Endodermal cell (in vitro differentiated cells): ENCODE measurements at regions not wholly inside any gene's neighbourhood (a gene's known extent, or its start where the extent isn't known, plus 50 kb on each side); places are given as distances from the start of the nearest gene placed in this dataset.
A peak's percentile ranks its signal among the peaks of the same experiment; 100 is the strongest.

Source experiments
- DNase-seq: peaks from one replicate; pipeline ENCODE4 v3.0.0-alpha.2; 2017
- H3K27ac ChIP-seq: 2 replicates; pipeline ENCODE4 v1.5.1; 2013; ENCODE audit warnings: mild to moderate bottlenecking, low read depth, low read length, moderate library complexity
- H3K27me3 ChIP-seq: 2 replicates; pipeline ENCODE4 v1.6.1; 2013; ENCODE audit warnings: mild to moderate bottlenecking, low read length, moderate library complexity; ENCODE audit not compliant: insufficient read depth, control insufficient read depth, poor library complexity, severe bottlenecking
- H3K36me3 ChIP-seq: 2 replicates; pipeline ENCODE4 v1.7.0; 2013; ENCODE audit warnings: mild to moderate bottlenecking, low read length, moderate library complexity; ENCODE audit not compliant: control insufficient read depth, insufficient read depth
- H3K4me1 ChIP-seq: one replicate; pipeline ENCODE4 v1.7.0; 2013; ENCODE audit warnings: low read length; ENCODE audit not compliant: control insufficient read depth, insufficient read depth
- H3K4me3 ChIP-seq: 2 replicates; pipeline ENCODE4 v1.5.1; 2013; ENCODE audit warnings: mild to moderate bottlenecking, low read length, moderate library complexity
- H3K9ac ChIP-seq: 2 replicates; pipeline ENCODE4 v1.6.1; 2013; ENCODE audit warnings: mild to moderate bottlenecking, low read length, moderate library complexity; ENCODE audit not compliant: poor library complexity, severe bottlenecking; ENCODE audit errors: extremely low read depth
- H3K9me3 ChIP-seq: 2 replicates; pipeline ENCODE4 v1.6.1; 2013; ENCODE audit warnings: mild to moderate bottlenecking, low read length, moderate library complexity; ENCODE audit not compliant: control insufficient read depth
- H3K27ac Mint-ChIP-seq: 2 replicates; pipeline ENCODE4 v1.8.0; 2020; ENCODE audit warnings: mixed read lengths
- H3K27me3 Mint-ChIP-seq: 2 replicates; pipeline ENCODE4 v1.8.0; 2021; ENCODE audit warnings: mild to moderate bottlenecking, mixed read lengths; ENCODE audit not compliant: insufficient read depth
- H3K36me3 Mint-ChIP-seq: 2 replicates; pipeline ENCODE4 v1.8.0; 2020; ENCODE audit warnings: low read depth, mixed read lengths
- H3K4me1 Mint-ChIP-seq: 2 replicates; pipeline ENCODE4 v1.8.0; 2020; ENCODE audit warnings: mixed read lengths
- H3K4me3 Mint-ChIP-seq: 2 replicates; pipeline ENCODE4 v1.8.0; 2020; ENCODE audit warnings: mild to moderate bottlenecking, moderate library complexity, mixed read lengths
- H3K9me3 Mint-ChIP-seq: 2 replicates; pipeline ENCODE4 v1.8.0; 2020; ENCODE audit warnings: mild to moderate bottlenecking, mixed read lengths
- CTCF ChIP-seq: fragments of 200-600 bp; sonication (generic); conservative IDR thresholded peaks from 2 replicates; pipeline ENCODE4 v1.5.0; 2021; ENCODE audit warnings: antibody characterized with exemption, mild to moderate bottlenecking
- WGBS, 2 experiments: methylation state at CpG; one replicate each; pipeline versions ENCODE4 v1.1.5 to v1.1.7; 2013; ENCODE audit warnings: missing lambda C conversion rate in 2 of 2, mixed read lengths in 1 of 2; ENCODE audit not compliant: insufficient coverage in 1 of 2, insufficient read length in 1 of 2; 5-methylcytosine and 5-hydroxymethylcytosine counted together

GRCh38 chr11:130731401-130731800, 184.9 kb downstream of the SNX19 start:
- Mint-ChIP-seq H3K9me3 (peaks cover 34% of the 10 kb centered on the region), H3K27me3 (peaks cover 13% of the 10 kb centered on the region), H3K27ac (no peak overlapping the region), H3K36me3 (no peaks in the 10 kb centered on the region), H3K4me3 (no peak overlapping the region), H3K4me1 (no peaks in the 10 kb centered on the region)
- Histone ChIP-seq H3K4me1 (no peaks in the 10 kb centered on the region), H3K4me3 (no peak overlapping the region), H3K9ac (no peak overlapping the region), H3K27me3 (no peaks in the 10 kb centered on the region), H3K27ac (no peak overlapping the region), H3K36me3 (no peaks in the 10 kb centered on the region), H3K9me3 (peaks cover 8% of the 10 kb centered on the region)
- no peak for DNase-seq
- no peak for TF ChIP-seq CTCF
- WGBS, 2 experiments = 84 to 86% methylated on average over 5 of the region's 5 CpGs

GRCh38 chr11:130732476-130732875, 183.8 kb downstream of the SNX19 start:
- Histone ChIP-seq H3K27ac (no peak overlapping the region), H3K4me1 (no peaks in the 10 kb centered on the region), H3K36me3 (no peaks in the 10 kb centered on the region), H3K27me3 (no peaks in the 10 kb centered on the region), H3K9me3 (peaks cover 8% of the 10 kb centered on the region), H3K9ac (no peak overlapping the region), H3K4me3 (no peak overlapping the region)
- H3K4me3 Mint-ChIP-seq = no peak overlapping the region
- H3K9me3 Mint-ChIP-seq = peaks cover 34% of the 10 kb centered on the region
- no peak for TF ChIP-seq CTCF
- H3K27me3 Mint-ChIP-seq = peaks cover 7% of the 10 kb centered on the region
- H3K4me1 Mint-ChIP-seq = peaks cover 3% of the 10 kb centered on the region
- no peak overlapping the region for H3K27ac Mint-ChIP-seq
- no peaks in the 10 kb centered on the region for H3K36me3 Mint-ChIP-seq
- WGBS, 2 experiments = 93 to 100% methylated on average over 1 to 3 of the region's 3 CpGs
- DNase-seq = no peak

- TF ChIP-seq CTCF = no peak
- H3K9me3 Mint-ChIP-seq = peaks cover 44% of the 10 kb centered on the region
- H3K27me3 ChIP-seq = no peaks in the 10 kb centered on the region
- H3K4me3 ChIP-seq = no peak overlapping the region
- peak overlapping the region; percentile 31 for H3K27ac Mint-ChIP-seq
- DNase-seq = peak; percentile 41
- H3K36me3 ChIP-seq = no peaks in the 10 kb centered on the region
- H3K36me3 Mint-ChIP-seq = peaks cover 13% of the 10 kb centered on the region
- H3K4me3 Mint-ChIP-seq = no peak overlapping the region
- no peaks in the 10 kb centered on the region for H3K27me3 Mint-ChIP-seq
- H3K4me1 ChIP-seq = no peaks in the 10 kb centered on the region
- H3K27ac ChIP-seq = no peak overlapping the region
- 85 to 91% methylated on average over 3 to 5 of the region's 5 CpGs for WGBS, 2 experiments
- H3K4me1 Mint-ChIP-seq = peaks cover 6% of the 10 kb centered on the region
- no peak overlapping the region for H3K9ac ChIP-seq
- peaks cover 18% of the 10 kb centered on the region for H3K9me3 ChIP-seq
Observed at GRCh38 chr11:130737041-130737830, 179.0 kb downstream of the SNX19 start.
